ENCODE measurements at regions not wholly inside any gene's neighbourhood (a gene's known extent, or its start where the extent isn't known, plus 50 kb on each side); places are given as distances from the start of the nearest gene placed in this dataset.

DNA sequence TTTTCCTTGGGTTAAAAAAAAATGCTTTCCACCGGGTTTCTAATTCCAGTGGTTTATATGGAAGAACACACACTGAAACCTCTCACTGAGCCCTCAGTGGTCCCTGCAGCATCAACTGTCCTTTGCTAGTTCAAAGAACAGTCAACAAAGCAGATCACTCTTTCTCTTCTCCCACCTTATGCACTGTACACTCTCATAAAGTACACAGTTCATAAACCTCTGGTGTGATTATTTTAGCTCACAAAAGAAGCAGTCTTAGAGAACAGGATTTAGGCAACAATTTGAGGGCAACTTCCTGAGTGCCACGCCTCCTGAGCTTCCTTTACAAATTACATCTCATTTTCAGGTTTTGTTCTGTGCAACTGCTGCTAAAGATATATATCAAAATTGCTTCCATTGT, 728.4 kb upstream of the GOLIM4 start:
- no peaks in the 10 kb centered on the region for H3K27me3 ChIP-seq (ENCODE audit: control insufficient read depth, insufficient read depth, low read length, poor library complexity, severe bottlenecking)
- DNase-seq: no peak
- no peak overlapping the region for H3K4me3 ChIP-seq (ENCODE audit: low read length)
- H3K4me3 Mint-ChIP-seq: no peak overlapping the region
- H3K27ac ChIP-seq (ENCODE audit: low read depth, low read length): no peak overlapping the region
- H3K27ac Mint-ChIP-seq: no peak overlapping the region
- H3K36me3 Mint-ChIP-seq (ENCODE audit: low read depth): no peaks in the 10 kb centered on the region
- no peak for TF ChIP-seq CTCF (conservative IDR thresholded peaks at IDR 0.05)
- WGBS, 2 experiments (ENCODE audit: insufficient coverage in 1 of 2, insufficient read length in 1 of 2): 90 to 93% methylated on average over 2 of the region's 2 CpGs
- H3K9me3 Mint-ChIP-seq: no peaks in the 10 kb centered on the region
- no peaks in the 10 kb centered on the region for H3K9me3 ChIP-seq (ENCODE audit: control insufficient read depth, low read length)
- H3K36me3 ChIP-seq (ENCODE audit: control insufficient read depth, insufficient read depth, low read length): no peaks in the 10 kb centered on the region
- H3K9ac ChIP-seq (ENCODE audit: extremely low read depth, low read length, poor library complexity, severe bottlenecking): no peak overlapping the region
- H3K27me3 Mint-ChIP-seq (ENCODE audit: insufficient read depth): no peaks in the 10 kb centered on the region
- peaks cover 17% of the 10 kb centered on the region for H3K4me1 Mint-ChIP-seq
- peaks cover 5% of the 10 kb centered on the region for H3K4me1 ChIP-seq (ENCODE audit: control insufficient read depth, insufficient read depth, low read length)

- TF ChIP-seq CTCF (conservative IDR thresholded peaks at IDR 0.05): no peak
- H3K9ac ChIP-seq (ENCODE audit: extremely low read depth, low read length, poor library complexity, severe bottlenecking): no peak overlapping the region
- H3K9me3 Mint-ChIP-seq: no peaks in the 10 kb centered on the region
- no peaks in the 10 kb centered on the region for H3K27me3 Mint-ChIP-seq (ENCODE audit: insufficient read depth)
- no peaks in the 10 kb centered on the region for H3K9me3 ChIP-seq (ENCODE audit: control insufficient read depth, low read length)
- H3K36me3 Mint-ChIP-seq (ENCODE audit: low read depth): no peaks in the 10 kb centered on the region
- no peak overlapping the region for H3K4me3 ChIP-seq (ENCODE audit: low read length)
- 93 to 95% methylated on average over 4 to 5 of the region's 5 CpGs for WGBS, 2 experiments (ENCODE audit: insufficient coverage in 1 of 2, insufficient read length in 1 of 2)
- H3K27me3 ChIP-seq (ENCODE audit: control insufficient read depth, insufficient read depth, low read length, poor library complexity, severe bottlenecking): no peaks in the 10 kb centered on the region
- no peak overlapping the region for H3K27ac ChIP-seq (ENCODE audit: low read depth, low read length)
- H3K4me3 Mint-ChIP-seq: no peak overlapping the region
- DNase-seq: no peak
- peaks cover 5% of the 10 kb centered on the region for H3K4me1 ChIP-seq (ENCODE audit: control insufficient read depth, insufficient read depth, low read length)
- H3K27ac Mint-ChIP-seq: no peak overlapping the region
- H3K36me3 ChIP-seq (ENCODE audit: control insufficient read depth, insufficient read depth, low read length): no peaks in the 10 kb centered on the region
- H3K4me1 Mint-ChIP-seq: peaks cover 11% of the 10 kb centered on the region
Measured at GRCh38 chr3:168823466-168823865, 727.7 kb upstream of the GOLIM4 start.

GRCh38 chr3:168820810-168821415, 725.2 kb upstream of the GOLIM4 start:
- Histone ChIP-seq H3K27ac (ENCODE audit: low read depth, low read length) (no peak overlapping the region), H3K4me3 (ENCODE audit: low read length) (no peak overlapping the region), H3K27me3 (ENCODE audit: control insufficient read depth, insufficient read depth, low read length, poor library complexity, severe bottlenecking) (no peaks in the 10 kb centered on the region), H3K4me1 (ENCODE audit: control insufficient read depth, insufficient read depth, low read length) (no peaks in the 10 kb centered on the region), H3K36me3 (ENCODE audit: control insufficient read depth, insufficient read depth, low read length) (no peaks in the 10 kb centered on the region), H3K9me3 (ENCODE audit: control insufficient read depth, low read length) (no peaks in the 10 kb centered on the region), H3K9ac (ENCODE audit: extremely low read depth, low read length, poor library complexity, severe bottlenecking) (no peak overlapping the region)
- DNase-seq: no peak
- Mint-ChIP-seq H3K36me3 (ENCODE audit: low read depth) (no peaks in the 10 kb centered on the region), H3K27ac (no peak overlapping the region), H3K4me1 (peaks cover 5% of the 10 kb centered on the region), H3K4me3 (no peak overlapping the region), H3K9me3 (no peaks in the 10 kb centered on the region), H3K27me3 (ENCODE audit: insufficient read depth) (no peaks in the 10 kb centered on the region)
- 95 to 96% methylated on average over 7 to 8 of the region's 8 CpGs for WGBS, 2 experiments (ENCODE audit: insufficient coverage in 1 of 2, insufficient read length in 1 of 2)
- no peak for TF ChIP-seq CTCF (conservative IDR thresholded peaks at IDR 0.05)

Measured in endodermal cell (in vitro differentiated cells).